Vagina (tissue), 2 donors: ENCODE measurements at regions not wholly inside any gene's neighbourhood (a gene's known extent, or its start where the extent isn't known, plus 50 kb on each side); places are given as distances from the start of the nearest gene placed in this dataset.

Source experiments
- DNase-seq, 2 donors: peaks; one replicate each; pipeline ENCODE4 v3.0.0-alpha.2; 2017; ENCODE audit errors: extremely low spot score in 2 of 2
- H3K27ac ChIP-seq: fragments of 200-600 bp; sonication (generic); one replicate; pipeline ENCODE4 v1.5.1; 2019
- H3K27me3 ChIP-seq: fragments of 200-600 bp; sonication (generic); one replicate; pipeline ENCODE4 v1.5.1; 2019
- H3K36me3 ChIP-seq, 2 donors: fragments of 200-600 bp; sonication (generic); one replicate each; pipeline ENCODE4 v1.5.1; 2017 to 2019
- H3K4me1 ChIP-seq: fragments of 200-600 bp; sonication (generic); one replicate; pipeline ENCODE4 v1.5.1; 2019
- H3K4me3 ChIP-seq, 2 donors: fragments of 200-600 bp; sonication (generic); 1 replicate in 1 of 2; 2 replicates in 1 of 2; pipeline ENCODE4 v1.5.1; 2016 to 2019
- H3K9me3 ChIP-seq: fragments of 200-600 bp; sonication (generic); one replicate; pipeline ENCODE4 v1.5.1; 2019
- POLR2A ChIP-seq, 2 donors: fragments of 450-650 bp; IDR thresholded peaks; one replicate each; pipeline ENCODE4 v1.6.1; 2017; ENCODE audit warnings: antibody characterized with exemption in 2 of 2, mild to moderate bottlenecking in 2 of 2, moderate library complexity in 2 of 2
- POLR2AphosphoS5 ChIP-seq, 2 donors: sonication (generic); formaldehyde crosslinking; IDR thresholded peaks; one replicate each; pipeline ENCODE4 v1.9.0; 2017; ENCODE audit warnings: antibody characterized with exemption in 2 of 2, mild to moderate bottlenecking in 2 of 2, low read depth in 1 of 2; ENCODE audit not compliant: insufficient read depth in 1 of 2
- intact Hi-C: fragments of 100-400 bp; cut with DNase I; formaldehyde crosslinking; loops from one replicate; pipeline ENCODE4 v1.15.1; 2023
- TF ChIP-seq, protein P1 (sequence below), 3 experiments: fragments of 450-650 bp in 2 of 3; fragments of 200-600 bp in 1 of 3; sonication (generic) in 1 of 3; IDR thresholded peaks; one replicate each; pipeline ENCODE4 v1.5.1; 2017 to 2019; ENCODE audit warnings: antibody characterized with exemption in 3 of 3, mild to moderate bottlenecking in 2 of 3, moderate library complexity in 2 of 3

DNA sequence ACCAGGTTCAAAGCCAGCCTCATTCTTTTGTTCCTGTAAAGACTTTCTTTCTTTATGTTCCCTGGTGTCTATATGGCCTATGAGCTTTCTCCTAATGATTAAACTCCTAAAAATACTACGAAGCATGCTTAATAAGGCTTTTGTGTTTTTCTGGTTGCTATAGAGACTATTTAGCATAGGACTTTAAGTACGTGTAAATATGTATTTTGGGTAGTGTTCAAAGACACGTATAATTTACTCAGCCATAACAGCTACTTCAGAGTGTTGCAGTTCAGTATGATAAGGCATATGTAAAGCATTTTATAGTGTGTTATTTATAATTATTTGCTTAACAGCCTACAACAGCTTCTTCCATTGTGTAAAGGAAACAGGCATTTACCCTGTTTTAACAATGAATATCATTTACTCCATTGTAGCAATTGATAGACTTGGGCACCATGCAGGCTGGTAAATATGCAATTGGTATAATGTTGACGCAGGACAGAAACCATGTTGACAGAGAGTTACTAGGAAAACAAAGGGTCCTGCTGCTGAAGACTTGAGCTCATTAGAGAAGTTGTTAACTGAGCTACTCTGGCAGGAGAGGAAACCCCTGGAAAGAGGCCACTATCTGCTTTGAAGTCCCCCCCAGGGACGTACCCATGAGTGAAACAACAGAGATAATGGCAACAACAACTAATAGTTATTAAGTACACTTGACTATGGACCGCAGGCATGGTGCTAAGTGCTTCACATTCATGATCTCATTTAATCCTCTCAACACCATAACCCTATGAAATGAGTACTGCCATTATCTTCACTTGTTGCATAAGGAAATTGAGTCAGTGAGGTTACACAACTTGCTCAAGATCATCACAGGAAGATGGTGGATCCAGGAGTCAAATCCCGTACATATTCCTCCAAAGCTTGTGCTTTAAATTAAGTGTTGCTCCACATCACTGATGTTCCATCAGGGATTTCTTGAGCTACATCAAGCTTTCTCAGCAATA is 342.2 kb upstream of the DYNLRB2 start:
- H3K4me3 ChIP-seq = no peak overlapping the region
- H3K36me3 ChIP-seq = no peaks in the 10 kb centered on the region
- no peaks in the 10 kb centered on the region for H3K9me3 ChIP-seq
- H3K27ac ChIP-seq = no peak overlapping the region
- H3K27me3 ChIP-seq = no peaks in the 10 kb centered on the region
- peaks cover 15% of the 10 kb centered on the region for H3K4me1 ChIP-seq
- intact Hi-C loops = no loop called here
- no peak for DNase-seq
- no peak for TF ChIP-seq POLR2A (IDR thresholded peaks at IDR 0.05)
- no peak for TF ChIP-seq POLR2AphosphoS5 (IDR thresholded peaks at IDR 0.05; ENCODE audit: insufficient read depth in 1 of 2, low read depth in 1 of 2)
- TF ChIP-seq, protein P1, sequence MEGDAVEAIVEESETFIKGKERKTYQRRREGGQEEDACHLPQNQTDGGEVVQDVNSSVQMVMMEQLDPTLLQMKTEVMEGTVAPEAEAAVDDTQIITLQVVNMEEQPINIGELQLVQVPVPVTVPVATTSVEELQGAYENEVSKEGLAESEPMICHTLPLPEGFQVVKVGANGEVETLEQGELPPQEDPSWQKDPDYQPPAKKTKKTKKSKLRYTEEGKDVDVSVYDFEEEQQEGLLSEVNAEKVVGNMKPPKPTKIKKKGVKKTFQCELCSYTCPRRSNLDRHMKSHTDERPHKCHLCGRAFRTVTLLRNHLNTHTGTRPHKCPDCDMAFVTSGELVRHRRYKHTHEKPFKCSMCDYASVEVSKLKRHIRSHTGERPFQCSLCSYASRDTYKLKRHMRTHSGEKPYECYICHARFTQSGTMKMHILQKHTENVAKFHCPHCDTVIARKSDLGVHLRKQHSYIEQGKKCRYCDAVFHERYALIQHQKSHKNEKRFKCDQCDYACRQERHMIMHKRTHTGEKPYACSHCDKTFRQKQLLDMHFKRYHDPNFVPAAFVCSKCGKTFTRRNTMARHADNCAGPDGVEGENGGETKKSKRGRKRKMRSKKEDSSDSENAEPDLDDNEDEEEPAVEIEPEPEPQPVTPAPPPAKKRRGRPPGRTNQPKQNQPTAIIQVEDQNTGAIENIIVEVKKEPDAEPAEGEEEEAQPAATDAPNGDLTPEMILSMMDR (IDR thresholded peaks at IDR 0.05) = no peak

- Histone ChIP-seq H3K4me1 (peaks cover 8% of the 10 kb centered on the region), H3K9me3 (no peaks in the 10 kb centered on the region), H3K36me3 (no peaks in the 10 kb centered on the region), H3K27me3 (no peaks in the 10 kb centered on the region), H3K27ac (no peak overlapping the region), H3K4me3 (no peak overlapping the region)
- TF ChIP-seq POLR2AphosphoS5 (IDR thresholded peaks at IDR 0.05; ENCODE audit: insufficient read depth in 1 of 2, low read depth in 1 of 2) = no peak
- TF ChIP-seq POLR2A (IDR thresholded peaks at IDR 0.05) = no peak
- TF ChIP-seq, protein P1 (IDR thresholded peaks at IDR 0.05) = no peak
- intact Hi-C loops = no loop called here
- no peak for DNase-seq
Observed at GRCh38 chr16:80197741-80198201, 343.0 kb upstream of the DYNLRB2 start.

GRCh38 chr16:80191928-80192327 is 348.9 kb upstream of the DYNLRB2 start:
- H3K4me1 ChIP-seq = no peaks in the 10 kb centered on the region
- no peak overlapping the region for H3K4me3 ChIP-seq
- H3K9me3 ChIP-seq = no peaks in the 10 kb centered on the region
- intact Hi-C loops = no loop called here
- no peak overlapping the region for H3K27ac ChIP-seq
- DNase-seq = no peak
- H3K36me3 ChIP-seq = no peaks in the 10 kb centered on the region
- no peaks in the 10 kb centered on the region for H3K27me3 ChIP-seq
- no peak for TF ChIP-seq POLR2A (IDR thresholded peaks at IDR 0.05)
- TF ChIP-seq, protein P1 (IDR thresholded peaks at IDR 0.05) = no peak
- no peak for TF ChIP-seq POLR2AphosphoS5 (IDR thresholded peaks at IDR 0.05; ENCODE audit: insufficient read depth in 1 of 2, low read depth in 1 of 2)

DNA sequence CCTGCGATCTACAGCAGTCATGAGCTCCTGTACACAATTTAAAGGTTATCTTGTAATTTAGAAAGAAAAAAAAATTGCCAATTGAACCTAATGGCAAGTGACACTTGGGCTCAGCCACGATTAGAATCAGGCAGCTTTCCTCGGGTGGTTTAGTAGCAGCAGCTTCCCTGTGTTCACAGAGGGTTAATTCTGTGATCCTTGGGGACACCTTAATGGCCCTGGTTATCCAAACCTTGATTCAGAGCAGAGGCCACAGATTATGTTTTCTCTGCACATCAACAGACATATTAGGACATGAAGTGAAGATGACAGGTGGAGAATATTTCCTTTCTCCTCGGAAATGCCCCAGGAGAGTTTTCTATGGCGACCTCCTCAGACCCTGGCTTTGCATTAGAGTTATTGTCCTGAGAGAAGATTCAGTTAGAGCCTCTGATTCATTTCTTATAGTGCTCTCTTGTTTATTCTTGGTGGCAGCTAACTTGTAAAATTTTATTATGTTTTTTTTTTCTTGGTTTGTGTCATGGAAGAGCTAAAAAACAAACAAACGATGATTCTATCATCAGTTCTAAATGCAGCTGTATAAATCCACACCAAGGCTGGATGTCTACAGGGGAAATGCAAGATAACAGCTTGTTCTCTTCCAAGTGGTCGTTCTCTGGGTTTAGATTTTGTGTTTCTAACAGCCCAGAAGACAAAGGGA is 351.2 kb upstream of the DYNLRB2 start:
- TF ChIP-seq, protein P1 (IDR thresholded peaks at IDR 0.05) = no peak
- TF ChIP-seq POLR2A (IDR thresholded peaks at IDR 0.05) (no peak), POLR2AphosphoS5 (IDR thresholded peaks at IDR 0.05; ENCODE audit: insufficient read depth in 1 of 2, low read depth in 1 of 2) (no peak)
- intact Hi-C loops = no loop called here
- Histone ChIP-seq H3K4me1 (no peaks in the 10 kb centered on the region), H3K27me3 (no peaks in the 10 kb centered on the region), H3K9me3 (no peaks in the 10 kb centered on the region), H3K4me3 (no peak overlapping the region), H3K27ac (no peak overlapping the region), H3K36me3 (no peaks in the 10 kb centered on the region)
- no peak for DNase-seq
